ENCODE measurements at regions not wholly inside any gene's neighbourhood (a gene's known extent, or its start where the extent isn't known, plus 50 kb on each side); places are given as distances from the start of the nearest gene placed in this dataset.

DNA sequence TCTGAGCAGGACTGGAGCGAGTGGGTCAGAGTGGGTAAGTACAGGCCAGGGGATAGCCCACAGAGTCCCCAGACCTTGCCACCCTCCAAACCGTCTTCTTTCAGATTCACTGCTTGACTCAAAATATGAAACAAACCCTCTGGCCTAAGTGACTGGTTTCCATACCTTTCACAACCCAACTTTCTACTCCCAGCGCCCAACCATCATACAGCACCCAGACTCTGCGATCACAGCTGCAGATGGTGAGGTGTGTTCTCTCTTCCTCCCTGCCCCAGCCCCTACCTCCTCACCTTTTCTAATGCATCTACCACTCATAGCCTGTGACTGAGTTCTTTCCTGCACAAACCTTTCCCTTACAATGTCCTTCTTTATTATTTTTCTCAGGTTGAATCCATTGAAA lies 92.0 kb upstream of the CELF2 start:
- DNase-seq (no peak), ATAC-seq (ENCODE audit: low read depth) (no peak)
- Histone ChIP-seq H3K23ac (ENCODE audit: low read depth, low read length) (no peak overlapping the region), H3K56ac (ENCODE audit: extremely low read depth, insufficient read depth, low read length) (no peak overlapping the region), H3K18ac (ENCODE audit: low read depth, low read length) (no peak overlapping the region), H3K4me1 (ENCODE audit: control insufficient read depth, insufficient read depth, low read length) (peaks cover 3% of the 10 kb centered on the region; the same call in 1 of the 2 replicates), H3K9me1 (ENCODE audit: insufficient read depth, low read length) (no peaks in the 10 kb centered on the region), H2BK20ac (ENCODE audit: low read depth, low read length) (no peak overlapping the region), H3K9ac (ENCODE audit: low read depth, low read length) (no peak overlapping the region), H3K4ac (ENCODE audit: low read depth, low read length) (no peak overlapping the region), H4K20me1 (ENCODE audit: insufficient read depth, low read length) (no peaks in the 10 kb centered on the region), H2BK5ac (ENCODE audit: low read depth, low read length, poor library complexity, severe bottlenecking) (no peak overlapping the region), H3K4me3 (ENCODE audit: insufficient read depth, low read depth, low read length) (no peak overlapping the region), H4K5ac (ENCODE audit: low read depth, low read length) (no peak overlapping the region), H4K8ac (ENCODE audit: low read depth in 2 of 2, low read length in 2 of 2) (no peak overlapping the region), H3K9me3 (ENCODE audit: control insufficient read depth, insufficient read depth, low read length) (no peaks in the 10 kb centered on the region), H3K14ac (replicated peaks; ENCODE audit: low read depth, low read length) (no peak overlapping the region), H2AK9ac (replicated peaks; ENCODE audit: low read depth, low read length, poor library complexity) (no peak overlapping the region), H3K27ac (ENCODE audit: insufficient read depth, low read length) (no peak overlapping the region), H2BK120ac (ENCODE audit: low read depth, low read length) (no peak overlapping the region), H2AK5ac (ENCODE audit: low read depth, low read length) (no peak overlapping the region), H2BK15ac (ENCODE audit: low read depth, low read length) (no peak overlapping the region), H3K79me1 (ENCODE audit: low read depth in 1 of 2, low read length in 2 of 2) (no peaks in the 10 kb centered on the region), H3K27me3 (ENCODE audit: control insufficient read depth, insufficient read depth, low read length) (no peaks in the 10 kb centered on the region), H4K91ac (ENCODE audit: insufficient read depth, low read depth, low read length) (no peak overlapping the region), H2AFZ (replicated peaks; ENCODE audit: low read length, poor library complexity) (no peak overlapping the region), H3K36me3 (ENCODE audit: control insufficient read depth, insufficient read depth, low read length) (no peaks in the 10 kb centered on the region), H3K4me2 (ENCODE audit: low read depth, low read length) (no peak overlapping the region)
- no TSS peak for BruUV-seq (replicated peaks)
- ChIA-PET CTCF (no interaction called here), POLR2A (ENCODE audit: unreplicated experiment) (no interaction called here)
- TF ChIP-seq BHLHE40 (IDR thresholded peaks at IDR 0.05; ENCODE audit: low read depth, low read length): no peak
- in situ Hi-C loops (cut with MboI; ENCODE audit: low sequenced_read_pairs): no loop called here
- WGBS, 2 experiments (ENCODE audit: extremely low coverage in 2 of 2, insufficient read length in 1 of 2): no CpG with 5 or more reads among the region's 4 CpGs
- intact Hi-C loops (cut with micrococcal nuclease): no loop called here
- dilution Hi-C loops (cut with HindIII; ENCODE audit: low sequenced_read_pairs, unreplicated experiment): no loop called here

Measured in IMR-90 (cell line).